B cell (primary cell): ENCODE measurements at regions not wholly inside any gene's neighbourhood (a gene's known extent, or its start where the extent isn't known, plus 50 kb on each side); places are given as distances from the start of the nearest gene placed in this dataset.
"Not testable (repeated sequence)": the region's sequence is repeated elsewhere in the genome, so short reads cannot be mapped to it uniquely, and the experiment has no call there.

Source experiments
- EZH2 ChIP-seq: IDR thresholded peaks from 2 replicates; pipeline ENCODE4 v1.6.1; 2012; ENCODE audit warnings: borderline replicate concordance, low read depth, mild to moderate bottlenecking, moderate library complexity, low read length; ENCODE audit not compliant: insufficient read depth, poor library complexity, severe bottlenecking
- TF ChIP-seq, protein P1 (sequence below): fragments of 200-600 bp; IDR thresholded peaks from one replicate; pipeline ENCODE4 v1.8.0; 2022; ENCODE audit warnings: antibody characterized with exemption, mild to moderate bottlenecking

DNA sequence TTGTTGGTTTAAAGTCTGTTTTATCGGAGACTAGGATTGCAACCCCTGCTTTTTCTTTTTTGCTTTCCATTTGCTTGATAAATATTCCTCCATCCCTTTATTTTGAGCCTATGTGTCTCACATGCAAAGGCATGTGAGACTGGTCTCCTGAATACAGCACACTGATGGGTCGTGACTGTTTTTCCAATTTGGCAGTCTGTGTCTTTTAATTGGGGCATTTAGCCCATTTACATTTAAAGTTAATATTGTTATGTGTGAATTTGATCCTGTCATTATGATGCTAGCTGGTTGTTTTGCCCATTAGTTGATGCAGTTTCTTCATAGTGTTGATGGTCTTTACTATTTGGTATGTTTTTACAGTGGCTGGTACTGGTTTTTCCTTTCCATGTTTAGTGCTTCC is 132.0 kb downstream of the LEPR start:
- TF ChIP-seq, protein P1, sequence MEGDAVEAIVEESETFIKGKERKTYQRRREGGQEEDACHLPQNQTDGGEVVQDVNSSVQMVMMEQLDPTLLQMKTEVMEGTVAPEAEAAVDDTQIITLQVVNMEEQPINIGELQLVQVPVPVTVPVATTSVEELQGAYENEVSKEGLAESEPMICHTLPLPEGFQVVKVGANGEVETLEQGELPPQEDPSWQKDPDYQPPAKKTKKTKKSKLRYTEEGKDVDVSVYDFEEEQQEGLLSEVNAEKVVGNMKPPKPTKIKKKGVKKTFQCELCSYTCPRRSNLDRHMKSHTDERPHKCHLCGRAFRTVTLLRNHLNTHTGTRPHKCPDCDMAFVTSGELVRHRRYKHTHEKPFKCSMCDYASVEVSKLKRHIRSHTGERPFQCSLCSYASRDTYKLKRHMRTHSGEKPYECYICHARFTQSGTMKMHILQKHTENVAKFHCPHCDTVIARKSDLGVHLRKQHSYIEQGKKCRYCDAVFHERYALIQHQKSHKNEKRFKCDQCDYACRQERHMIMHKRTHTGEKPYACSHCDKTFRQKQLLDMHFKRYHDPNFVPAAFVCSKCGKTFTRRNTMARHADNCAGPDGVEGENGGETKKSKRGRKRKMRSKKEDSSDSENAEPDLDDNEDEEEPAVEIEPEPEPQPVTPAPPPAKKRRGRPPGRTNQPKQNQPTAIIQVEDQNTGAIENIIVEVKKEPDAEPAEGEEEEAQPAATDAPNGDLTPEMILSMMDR, result not testable (repeated sequence)
- TF ChIP-seq EZH2, result not testable (repeated sequence)
